ENCODE measurements at regions not wholly inside any gene's neighbourhood (a gene's known extent, or its start where the extent isn't known, plus 50 kb on each side); places are given as distances from the start of the nearest gene placed in this dataset.

GRCh38 chr4:101593666-101594065, 196.9 kb upstream of the BANK1 start:
- no peak for DNase-seq (ENCODE audit: low read depth in 2 of 2)

- DNase-seq (ENCODE audit: low read depth in 2 of 2): no peak
These were observed 206.2 kb upstream of the BANK1 start for GRCh38 chr4:101584306-101584705.

- DNase-seq (ENCODE audit: low read depth in 2 of 2): no peak
These were observed 215.8 kb upstream of the PPP3CA start for GRCh38 chr4:101563126-101563525.

- no peak for DNase-seq (ENCODE audit: low read depth in 2 of 2)
These were observed 209.5 kb upstream of the PPP3CA start for GRCh38 chr4:101556842-101557241.

GRCh38 chr4:101555341-101555880, 208.1 kb upstream of the PPP3CA start:
- DNase-seq (ENCODE audit: low read depth in 2 of 2): no peak

- DNase-seq (ENCODE audit: low read depth in 2 of 2): no peak
These were observed 193.0 kb upstream of the PPP3CA start for GRCh38 chr4:101540336-101540735.

GRCh38 chr4:101528526-101528925, 181.2 kb upstream of the PPP3CA start:
- DNase-seq (ENCODE audit: low read depth in 2 of 2): no peak

- DNase-seq (ENCODE audit: low read depth in 2 of 2): peak; percentile 20 to 28
These were observed 179.9 kb upstream of the PPP3CA start for GRCh38 chr4:101527188-101527587.

GRCh38 chr4:101515566-101515965, 168.2 kb upstream of the PPP3CA start:
- no peak for DNase-seq (ENCODE audit: low read depth in 2 of 2)

GRCh38 chr4:101515099-101515498, 167.8 kb upstream of the PPP3CA start:
- DNase-seq (ENCODE audit: low read depth in 2 of 2): no peak

GRCh38 chr4:101512416-101512815, 165.1 kb upstream of the PPP3CA start:
- DNase-seq (ENCODE audit: low read depth in 2 of 2): no peak

GRCh38 chr4:101501421-101501820, 154.1 kb upstream of the PPP3CA start:
- no peak for DNase-seq (ENCODE audit: low read depth in 2 of 2)

- DNase-seq (ENCODE audit: low read depth in 2 of 2): no peak
These were observed 153.4 kb upstream of the PPP3CA start for GRCh38 chr4:101500742-101501141.

GRCh38 chr4:101475246-101475645, 127.9 kb upstream of the PPP3CA start:
- DNase-seq (ENCODE audit: low read depth in 2 of 2): no peak

- DNase-seq (ENCODE audit: low read depth in 2 of 2): no peak
These were observed 123.9 kb upstream of the PPP3CA start for GRCh38 chr4:101471201-101471600.

GRCh38 chr4:101464596-101464995, 117.3 kb upstream of the PPP3CA start:
- DNase-seq (ENCODE audit: low read depth in 2 of 2): no peak

GRCh38 chr4:101458914-101459313, 111.6 kb upstream of the PPP3CA start:
- no peak for DNase-seq (ENCODE audit: low read depth in 2 of 2)

- no peak for DNase-seq (ENCODE audit: low read depth in 2 of 2)
These were observed 111.1 kb upstream of the PPP3CA start for GRCh38 chr4:101458473-101458872.

- no peak for DNase-seq (ENCODE audit: low read depth in 2 of 2)
These were observed 103.8 kb upstream of the PPP3CA start for GRCh38 chr4:101451086-101451485.

- DNase-seq (ENCODE audit: low read depth in 2 of 2): no peak
These were observed 94.1 kb upstream of the PPP3CA start for GRCh38 chr4:101441446-101441845.

- DNase-seq (ENCODE audit: low read depth in 2 of 2): no peak
These were observed 92.6 kb upstream of the PPP3CA start for GRCh38 chr4:101439926-101440325.

GRCh38 chr4:101421386-101421785, 74.1 kb upstream of the PPP3CA start:
- DNase-seq (ENCODE audit: low read depth in 2 of 2): no peak

GRCh38 chr4:101420661-101421060, 73.3 kb upstream of the PPP3CA start:
- DNase-seq (ENCODE audit: low read depth in 2 of 2): no peak

- no peak for DNase-seq (ENCODE audit: low read depth in 2 of 2)
These were observed 72.2 kb upstream of the PPP3CA start for GRCh38 chr4:101419336-101420135.

Data from stimulated activated CD8-positive, alpha-beta memory T cell treated with anti-CD3 and anti-CD28 coated beads, Interleukin-2, amount 100 ng/mL, for 1 hour (primary cell).